A673 (cell line): ENCODE measurements at regions not wholly inside any gene's neighbourhood (a gene's known extent, or its start where the extent isn't known, plus 50 kb on each side); places are given as distances from the start of the nearest gene placed in this dataset.

Experiments used
- CTCF ChIP-seq: fragments of 300-800, 200-600 bp; sonication (generic); conservative IDR thresholded peaks from 2 replicates; pipeline ENCODE4 v1.5.1; 2017; ENCODE audit warnings: low read depth, mild to moderate bottlenecking, antibody characterized with exemption, low read length, moderate library complexity, mixed read lengths
- EZH2 ChIP-seq: fragments of 200-600 bp; sonication (generic); IDR thresholded peaks from 2 replicates; pipeline ENCODE4 v1.6.1; 2017; ENCODE audit warnings: borderline replicate concordance, low read depth, mild to moderate bottlenecking, mixed read lengths, antibody characterized with exemption, low read length; ENCODE audit not compliant: poor library complexity, severe bottlenecking

GRCh38 chr9:17852108-17852507, 273.2 kb downstream of the SH3GL2 start:
- TF ChIP-seq CTCF: no peak
- TF ChIP-seq EZH2: no peak
